ENCODE measurements at regions not wholly inside any gene's neighbourhood (a gene's known extent, or its start where the extent isn't known, plus 50 kb on each side); places are given as distances from the start of the nearest gene placed in this dataset.
"Not testable (repeated sequence)": the region's sequence is repeated elsewhere in the genome, so short reads cannot be mapped to it uniquely, and the experiment has no call there.

DNA sequence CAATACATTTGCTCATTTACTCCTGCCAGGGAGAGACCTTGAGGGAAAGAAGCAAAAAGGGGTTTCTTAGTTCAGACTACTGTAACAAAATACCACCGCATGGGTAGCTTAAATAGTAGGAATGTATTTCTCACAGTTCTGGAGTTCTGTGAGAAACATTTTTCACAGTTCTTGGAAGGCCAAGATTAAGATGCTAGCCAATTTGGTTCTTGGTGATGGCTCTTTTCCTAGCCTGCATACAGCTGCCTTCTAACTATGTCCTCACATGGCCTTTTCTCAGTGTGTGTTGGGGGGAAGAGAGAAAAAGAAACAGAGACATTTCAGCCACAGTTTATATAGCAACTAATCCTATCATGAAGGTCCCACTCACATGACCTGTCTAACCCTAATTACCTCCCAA is 1644.7 kb upstream of the C9orf72 start:
- H3K4me3 ChIP-seq = no peak overlapping the region
- no peak for ATAC-seq (replicated peaks in 6 of 8)
- H3K4me1 ChIP-seq (replicated peaks in 1 of 2) = no peaks in the 10 kb centered on the region
- no peak overlapping the region for H3K27ac ChIP-seq
- WGBS, 10 experiments = 50 to 100% (median 55%) methylated on average over 1 of the region's 1 CpG; no CpG with 5 or more reads in 5 of the 10 experiments
- in situ Hi-C loops (cut with MboI; ENCODE audit: low pct_unique_long_range_greater_than_20kb in 2 of 9, low sequenced_read_pairs in 9 of 9, unreplicated experiment in 9 of 9) = loop anchor here in 1 of 9 experiments (25.0 kb wide), 1 partner anchor 1506 kb away; no protein-coding TSS in a partner anchor

DNA sequence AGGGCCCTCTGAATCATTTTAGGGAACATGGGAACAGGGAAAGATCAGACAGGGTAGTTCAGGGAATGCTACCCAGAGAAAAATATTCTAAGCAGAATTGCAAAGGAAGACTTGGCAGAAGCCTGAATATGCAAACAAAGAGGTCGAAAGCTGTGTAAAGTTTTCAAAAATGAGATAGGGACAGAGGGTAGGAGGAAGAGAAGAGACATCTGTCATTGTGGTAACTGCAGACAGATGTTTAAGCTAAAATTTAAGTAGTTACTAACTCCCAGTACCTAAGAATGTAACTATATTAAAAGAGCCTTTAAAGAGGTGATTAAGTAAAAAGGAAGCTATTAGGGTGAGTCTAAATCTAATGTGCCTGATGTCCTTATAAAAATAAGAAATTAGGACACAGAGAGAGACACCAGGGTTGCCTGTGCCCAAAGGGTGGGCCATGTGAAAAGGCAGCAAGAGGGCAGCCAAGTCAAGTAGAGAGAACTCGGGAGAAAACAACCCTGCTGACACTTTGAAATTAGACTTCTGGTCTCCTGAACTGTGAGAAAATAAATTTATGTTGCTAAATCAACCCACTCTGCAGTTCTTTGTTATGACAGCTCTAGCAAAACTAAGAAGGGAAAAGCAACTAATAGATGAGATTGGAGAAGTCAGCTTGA is 1647.4 kb upstream of the C9orf72 start:
- no peak overlapping the region for H3K27ac ChIP-seq
- H3K4me1 ChIP-seq (replicated peaks in 1 of 2) = no peaks in the 10 kb centered on the region
- WGBS, 10 experiments = 0 to 83% (median 48%) methylated on average over 1 to 2 of the region's 2 CpGs
- H3K4me3 ChIP-seq = no peak overlapping the region
- ATAC-seq (replicated peaks in 6 of 8) = peak in 1 of 8 experiments; percentile 27
- in situ Hi-C loops (cut with MboI; ENCODE audit: low pct_unique_long_range_greater_than_20kb in 2 of 9, low sequenced_read_pairs in 9 of 9, unreplicated experiment in 9 of 9) = loop anchor here in 1 of 9 experiments (25.0 kb wide), 1 partner anchor 1508 kb away; no protein-coding TSS in a partner anchor

DNA sequence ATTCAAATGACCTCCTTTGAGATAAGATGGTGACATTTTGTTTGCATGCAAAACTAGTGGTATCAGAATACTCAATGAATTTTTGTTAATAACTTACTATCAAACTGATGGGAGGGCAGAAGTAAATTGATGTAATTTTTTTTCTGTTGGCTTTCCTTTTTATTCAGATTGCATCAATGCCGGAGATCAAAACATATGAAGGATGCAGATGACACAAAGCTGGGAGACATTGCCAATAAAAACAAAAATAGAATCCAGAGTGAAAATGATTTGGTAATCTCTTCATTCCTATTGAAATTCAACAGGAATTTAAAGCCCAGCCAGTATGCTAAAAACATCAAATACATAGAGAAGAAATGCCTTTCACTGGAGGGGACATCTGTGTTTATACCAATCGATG is 1655.3 kb upstream of the C9orf72 start:
- in situ Hi-C loops (cut with MboI; ENCODE audit: low pct_unique_long_range_greater_than_20kb in 2 of 9, low sequenced_read_pairs in 9 of 9, unreplicated experiment in 9 of 9) = no loop called here
- no peak for ATAC-seq (replicated peaks in 6 of 8)
- no peak overlapping the region for H3K27ac ChIP-seq
- no peak overlapping the region for H3K4me3 ChIP-seq
- H3K4me1 ChIP-seq (replicated peaks in 1 of 2) = no peaks in the 10 kb centered on the region
- WGBS, 10 experiments = 0 to 100% (median 93%) methylated on average over 1 to 2 of the region's 2 CpGs

DNA sequence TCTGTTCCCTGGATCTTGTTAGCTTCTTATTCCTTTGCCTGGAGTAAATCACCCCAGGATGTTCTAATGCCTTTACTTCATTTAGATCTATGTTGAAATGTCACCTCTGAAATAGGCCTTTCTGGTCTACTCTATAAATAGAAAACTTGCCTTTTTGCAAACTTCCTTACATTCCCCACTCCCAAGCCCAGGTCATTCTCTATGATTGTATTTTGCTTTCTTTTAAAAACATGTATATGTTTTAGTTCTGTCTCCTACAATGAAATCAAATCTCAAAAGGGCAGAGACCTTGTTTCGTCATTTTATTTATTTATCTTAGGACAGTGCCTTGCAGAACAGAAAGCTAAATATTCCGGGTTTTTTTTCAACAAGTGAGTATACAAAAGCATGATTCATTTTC is 1657.7 kb upstream of the C9orf72 start:
- no peak for ATAC-seq (replicated peaks in 6 of 8)
- H3K27ac ChIP-seq = no peak overlapping the region
- 0 to 100% (median 60%) methylated on average over 1 to 2 of the region's 2 CpGs for WGBS, 10 experiments
- H3K4me1 ChIP-seq (replicated peaks in 1 of 2) = no peaks in the 10 kb centered on the region
- no peak overlapping the region for H3K4me3 ChIP-seq
- in situ Hi-C loops (cut with MboI; ENCODE audit: low pct_unique_long_range_greater_than_20kb in 2 of 9, low sequenced_read_pairs in 9 of 9, unreplicated experiment in 9 of 9) = no loop called here

DNA sequence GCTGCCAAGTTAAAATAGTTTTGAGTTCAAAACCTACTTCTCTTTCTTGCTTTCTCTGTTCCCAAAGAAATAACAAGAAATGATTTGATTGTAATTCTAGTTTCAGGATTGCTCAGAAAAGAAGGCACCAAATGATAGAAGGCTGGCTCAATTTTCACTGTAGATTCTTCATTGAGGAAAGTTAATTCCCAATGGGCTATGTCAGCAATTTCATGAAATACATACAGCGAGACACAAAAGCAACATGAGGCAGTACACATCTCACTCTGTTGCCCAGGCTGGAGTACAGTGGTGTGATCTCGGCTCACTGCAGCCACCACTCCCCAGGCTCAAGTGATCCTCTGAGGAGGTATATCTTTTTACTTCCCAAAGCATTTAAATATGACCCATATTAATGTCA is 1659.9 kb upstream of the C9orf72 start:
- Histone ChIP-seq H3K4me1 (replicated peaks in 1 of 2) (no peaks in the 10 kb centered on the region), H3K27ac (no peak overlapping the region), H3K4me3 (no peak overlapping the region)
- ATAC-seq (replicated peaks in 6 of 8) = no peak
- WGBS, 10 experiments = 0 to 100% (median 80%) methylated on average over 1 to 2 of the region's 2 CpGs; no CpG with 5 or more reads in 3 of the 10 experiments
- in situ Hi-C loops (cut with MboI; ENCODE audit: low pct_unique_long_range_greater_than_20kb in 2 of 9, low sequenced_read_pairs in 9 of 9, unreplicated experiment in 9 of 9) = no loop called here

DNA sequence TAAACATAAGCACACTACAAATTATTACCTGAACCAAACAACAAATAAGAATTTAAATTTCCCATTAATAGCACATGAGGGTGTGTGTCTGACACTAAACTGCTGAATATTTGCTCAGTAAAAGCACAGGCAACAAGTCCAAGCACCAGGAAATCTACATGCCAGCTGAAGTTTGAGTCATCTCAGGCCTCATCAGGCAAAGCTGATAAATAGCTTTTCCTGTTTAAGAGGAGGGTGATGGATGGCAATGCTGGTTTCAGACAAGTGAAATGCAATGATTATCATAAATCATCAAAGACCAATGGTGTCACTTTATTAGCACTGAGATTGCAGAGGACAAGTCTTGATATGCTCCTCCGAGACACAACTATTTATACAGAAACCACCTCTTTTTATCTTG is 1668.0 kb upstream of the C9orf72 start:
- Histone ChIP-seq H3K27ac (no peak overlapping the region), H3K4me1 (replicated peaks in 1 of 2) (no peaks in the 10 kb centered on the region), H3K4me3 (no peak overlapping the region)
- WGBS, 10 experiments = 0 to 100% (median 83%) methylated on average over 1 of the region's 1 CpG; no CpG with 5 or more reads in 2 of the 10 experiments
- ATAC-seq (replicated peaks in 6 of 8) = no peak
- in situ Hi-C loops (cut with MboI; ENCODE audit: low pct_unique_long_range_greater_than_20kb in 2 of 9, low sequenced_read_pairs in 9 of 9, unreplicated experiment in 9 of 9) = no loop called here

DNA sequence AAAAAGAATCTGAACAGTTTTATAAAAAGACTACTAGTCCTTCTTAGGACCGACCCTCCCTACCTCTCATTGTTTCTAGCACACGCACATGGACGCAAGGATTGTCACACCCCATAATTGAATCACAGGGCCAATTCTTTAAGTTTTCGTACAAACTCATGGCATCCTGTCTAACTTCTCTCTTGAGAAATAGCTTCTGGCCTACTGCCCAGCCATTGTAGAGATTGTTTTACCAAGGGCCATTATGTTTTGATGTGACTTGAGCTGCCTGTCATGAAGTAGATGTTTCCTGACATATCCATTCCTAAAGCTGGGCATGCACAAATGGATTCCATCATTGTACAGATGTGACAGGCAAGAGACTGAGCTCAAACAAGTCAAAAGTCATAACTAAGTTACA is 1672.1 kb upstream of the C9orf72 start:
- in situ Hi-C loops (cut with MboI; ENCODE audit: low pct_unique_long_range_greater_than_20kb in 2 of 9, low sequenced_read_pairs in 9 of 9, unreplicated experiment in 9 of 9) = no loop called here
- H3K4me1 ChIP-seq (replicated peaks in 1 of 2) = no peaks in the 10 kb centered on the region
- H3K27ac ChIP-seq = no peak overlapping the region
- no peak overlapping the region for H3K4me3 ChIP-seq
- WGBS, 10 experiments = 0 to 100% (median 71%) methylated on average over 1 to 4 of the region's 4 CpGs; no CpG with 5 or more reads in 2 of the 10 experiments
- ATAC-seq (replicated peaks in 6 of 8) = no peak

DNA sequence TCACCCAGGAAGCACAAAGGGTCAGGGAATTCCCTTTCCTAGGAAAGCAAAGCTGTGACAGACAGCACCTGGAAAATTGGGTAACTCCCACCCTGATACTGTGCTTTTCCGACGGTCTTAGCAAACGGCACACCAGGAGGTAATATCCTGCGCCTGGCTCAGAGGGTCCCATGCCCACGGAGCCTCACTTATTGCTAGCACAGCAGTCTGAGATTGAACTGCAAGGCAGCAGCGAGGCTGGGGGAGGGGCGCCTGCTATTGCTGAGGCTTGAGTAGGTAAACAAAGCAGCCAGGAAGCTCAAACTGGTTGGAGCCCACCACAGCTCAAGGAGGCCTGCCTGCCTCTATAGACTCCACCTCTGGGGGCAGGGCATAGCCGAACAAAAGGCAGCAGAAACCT is 1697.1 kb upstream of the C9orf72 start:
- H3K4me1 ChIP-seq (replicated peaks in 1 of 2); in situ Hi-C loops (cut with MboI; ENCODE audit: low pct_unique_long_range_greater_than_20kb in 2 of 9, low sequenced_read_pairs in 9 of 9, unreplicated experiment in 9 of 9); ATAC-seq (replicated peaks in 6 of 8); H3K4me3 ChIP-seq; H3K27ac ChIP-seq: not testable (repeated sequence)
- 80% methylated on average over 5 of the region's 8 CpGs; no CpG with 5 or more reads in 9 of the 10 experiments for WGBS, 10 experiments

DNA sequence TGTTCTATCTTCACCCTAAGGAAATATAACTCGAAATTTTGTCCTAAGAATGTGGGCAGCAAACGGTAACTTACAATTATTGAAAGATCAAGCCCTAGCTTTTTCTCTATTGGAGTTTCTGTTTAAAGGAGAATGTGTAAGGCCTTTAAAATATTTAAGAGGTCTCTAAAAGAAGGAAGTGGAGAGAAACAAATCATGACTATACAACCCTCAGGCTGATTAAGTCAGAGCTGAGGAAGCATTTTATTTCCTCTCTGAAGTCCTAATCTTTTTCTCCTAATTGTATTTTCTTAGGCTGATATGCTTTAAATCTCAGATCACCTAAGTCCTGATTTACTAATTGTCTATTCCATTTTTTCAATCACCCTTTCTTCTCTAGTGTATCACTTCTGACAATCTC is 1708.8 kb upstream of the C9orf72 start:
- ATAC-seq (replicated peaks in 6 of 8) = no peak
- no peak overlapping the region for H3K4me3 ChIP-seq
- H3K27ac ChIP-seq = no peak overlapping the region
- 0 to 100% (median 53%) methylated on average over 1 to 2 of the region's 2 CpGs; no CpG with 5 or more reads in 2 of the 10 experiments for WGBS, 10 experiments
- in situ Hi-C loops (cut with MboI; ENCODE audit: low pct_unique_long_range_greater_than_20kb in 2 of 9, low sequenced_read_pairs in 9 of 9, unreplicated experiment in 9 of 9) = no loop called here
- no peaks in the 10 kb centered on the region for H3K4me1 ChIP-seq (replicated peaks in 1 of 2)

DNA sequence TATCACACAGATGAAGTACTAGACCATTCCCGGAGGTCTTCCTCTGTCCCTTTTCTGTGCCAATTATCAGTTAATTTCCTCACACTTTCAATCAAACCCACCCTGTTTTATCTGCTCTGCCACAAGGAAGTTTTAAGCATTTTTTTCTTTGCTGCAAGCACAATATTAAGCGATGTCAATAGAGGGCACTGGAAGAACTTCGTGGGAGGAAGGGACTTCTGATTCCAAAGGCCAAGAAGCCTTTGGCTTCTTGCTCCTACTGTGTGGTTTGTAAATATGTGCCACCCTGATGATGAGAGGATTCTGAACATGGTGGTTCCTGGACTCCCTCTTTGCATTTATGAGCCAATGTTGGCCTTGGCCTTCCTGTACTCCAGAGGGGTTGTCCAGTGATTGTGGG is 1712.5 kb upstream of the C9orf72 start:
- Histone ChIP-seq H3K4me3 (no peak overlapping the region), H3K4me1 (replicated peaks in 1 of 2) (no peaks in the 10 kb centered on the region), H3K27ac (no peak overlapping the region)
- in situ Hi-C loops (cut with MboI; ENCODE audit: low pct_unique_long_range_greater_than_20kb in 2 of 9, low sequenced_read_pairs in 9 of 9, unreplicated experiment in 9 of 9) = no loop called here
- no peak for ATAC-seq (replicated peaks in 6 of 8)
- 0 to 100% (median 50%) methylated on average over 1 to 3 of the region's 3 CpGs; no CpG with 5 or more reads in 1 of the 10 experiments for WGBS, 10 experiments

DNA sequence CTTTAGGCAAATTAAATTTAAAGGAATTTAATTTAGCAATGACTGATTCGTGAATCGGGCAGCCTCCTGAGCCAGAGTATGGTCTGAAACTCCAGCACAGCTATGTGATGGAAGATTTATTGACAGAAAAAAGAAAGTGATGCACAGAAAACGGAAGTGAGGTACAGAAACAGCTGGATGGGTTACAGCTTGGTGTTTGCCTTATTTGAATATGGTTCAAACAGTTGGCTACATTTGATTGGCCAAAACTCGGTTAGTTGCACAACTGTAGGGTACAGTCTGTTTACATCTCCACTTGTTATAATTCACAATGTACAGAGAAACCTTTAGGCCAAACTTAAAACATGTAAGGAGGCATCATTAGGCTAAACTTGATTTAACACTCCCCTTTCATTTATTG is 1716.1 kb upstream of the C9orf72 start:
- Histone ChIP-seq H3K27ac (no peak overlapping the region), H3K4me1 (replicated peaks in 1 of 2) (no peaks in the 10 kb centered on the region), H3K4me3 (no peak overlapping the region)
- no peak for ATAC-seq (replicated peaks in 6 of 8)
- in situ Hi-C loops (cut with MboI; ENCODE audit: low pct_unique_long_range_greater_than_20kb in 2 of 9, low sequenced_read_pairs in 9 of 9, unreplicated experiment in 9 of 9) = no loop called here
- 4 to 100% (median 70%) methylated on average over 1 to 4 of the region's 4 CpGs for WGBS, 10 experiments

DNA sequence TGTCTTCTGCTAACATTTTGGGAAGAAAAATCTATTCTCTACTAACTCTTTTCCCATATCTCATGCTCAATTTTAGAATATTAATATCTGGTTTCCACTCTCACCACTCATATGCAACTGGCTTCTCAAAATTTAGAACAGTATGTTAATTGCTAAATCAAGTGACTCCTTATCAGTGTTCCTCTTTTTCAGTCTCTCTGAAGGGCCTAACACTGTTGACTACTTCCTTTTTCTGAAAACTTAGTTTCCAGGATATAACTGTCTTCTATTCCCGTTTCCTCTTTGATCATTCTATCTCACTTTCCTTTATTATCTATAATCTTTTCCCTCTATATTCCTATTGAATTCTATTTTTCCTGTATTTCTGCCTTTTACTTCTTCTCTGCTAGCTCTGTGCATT is 1717.2 kb upstream of the C9orf72 start:
- in situ Hi-C loops (cut with MboI; ENCODE audit: low pct_unique_long_range_greater_than_20kb in 2 of 9, low sequenced_read_pairs in 9 of 9, unreplicated experiment in 9 of 9) = no loop called here
- WGBS, 10 experiments = 0 to 100% (median 88%) methylated on average over 1 of the region's 1 CpG
- ATAC-seq (replicated peaks in 6 of 8) = no peak

DNA sequence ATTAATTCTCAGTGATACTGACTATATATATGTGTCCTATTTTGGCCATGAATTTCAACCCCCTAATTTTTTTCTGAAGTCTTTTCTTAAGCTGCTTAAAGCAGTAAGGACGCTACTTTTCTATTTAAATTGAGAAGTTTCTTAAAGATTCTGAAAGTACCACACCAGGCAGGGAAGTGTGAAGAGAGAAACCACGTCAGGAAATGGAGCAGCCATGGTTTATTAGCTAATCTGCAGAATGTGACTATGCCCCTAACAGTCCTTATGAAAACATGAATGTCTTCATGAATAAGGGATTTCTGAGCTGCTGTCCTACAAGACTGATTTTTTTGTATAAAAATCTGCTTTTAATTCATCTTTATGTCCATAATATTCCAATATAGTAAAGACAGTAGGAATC is 1724.3 kb upstream of the C9orf72 start:
- no peak overlapping the region for H3K27ac ChIP-seq
- no peak overlapping the region for H3K4me3 ChIP-seq
- no peaks in the 10 kb centered on the region for H3K4me1 ChIP-seq (replicated peaks in 1 of 2)
- in situ Hi-C loops (cut with MboI; ENCODE audit: low pct_unique_long_range_greater_than_20kb in 2 of 9, low sequenced_read_pairs in 9 of 9, unreplicated experiment in 9 of 9) = no loop called here
- 0 to 100% (median 78%) methylated on average over 1 to 2 of the region's 2 CpGs for WGBS, 10 experiments
- ATAC-seq (replicated peaks in 6 of 8) = no peak

More for the DNA sequence above, 1717.2 kb upstream of the C9orf72 start:
- H3K27ac ChIP-seq = no peak overlapping the region
- no peak overlapping the region for H3K4me3 ChIP-seq
- no peaks in the 10 kb centered on the region for H3K4me1 ChIP-seq (replicated peaks in 1 of 2)

DNA sequence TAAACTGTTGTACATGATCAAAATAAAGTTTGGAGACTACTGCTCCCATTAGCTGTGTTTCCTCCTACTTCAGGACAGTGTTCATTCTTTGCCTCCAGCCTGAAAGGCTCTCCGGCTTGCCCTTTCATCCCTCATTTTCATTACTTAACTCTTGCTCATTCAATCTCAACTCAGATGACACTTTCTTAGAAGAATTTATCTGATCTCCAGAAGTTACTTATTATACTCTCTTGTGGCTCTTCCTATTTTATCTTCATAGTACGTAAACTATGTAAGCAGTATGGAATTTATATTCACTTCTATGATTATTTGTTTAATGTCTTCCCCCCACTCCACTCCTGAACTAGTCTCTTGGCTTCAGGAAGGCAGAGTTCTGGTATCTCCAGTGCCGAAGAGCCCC is 1737.9 kb upstream of the C9orf72 start:
- ATAC-seq (replicated peaks in 6 of 8) = no peak
- in situ Hi-C loops (cut with MboI; ENCODE audit: low pct_unique_long_range_greater_than_20kb in 2 of 9, low sequenced_read_pairs in 9 of 9, unreplicated experiment in 9 of 9) = no loop called here
- 0 to 100% (median 88%) methylated on average over 1 to 3 of the region's 3 CpGs for WGBS, 10 experiments

More for the DNA sequence above, 1737.9 kb upstream of the C9orf72 start:
- Histone ChIP-seq H3K4me3 (no peak overlapping the region), H3K27ac (no peak overlapping the region), H3K4me1 (replicated peaks in 1 of 2) (no peaks in the 10 kb centered on the region)

Data from motor neuron (in vitro differentiated cells).